HG03159 (cell line): ENCODE measurements at regions not wholly inside any gene's neighbourhood (a gene's known extent, or its start where the extent isn't known, plus 50 kb on each side); places are given as distances from the start of the nearest gene placed in this dataset.
A peak's percentile ranks its signal among the peaks of the same experiment; 100 is the strongest.

ENCODE experiments used
- ATAC-seq: cut with Tn5 transposase; IDR thresholded peaks from one replicate; pipeline ENCODE4 v1.9.1; 2021; ENCODE audit warnings: mild to moderate bottlenecking, moderate library complexity; ENCODE audit not compliant: unreplicated experiment

DNA sequence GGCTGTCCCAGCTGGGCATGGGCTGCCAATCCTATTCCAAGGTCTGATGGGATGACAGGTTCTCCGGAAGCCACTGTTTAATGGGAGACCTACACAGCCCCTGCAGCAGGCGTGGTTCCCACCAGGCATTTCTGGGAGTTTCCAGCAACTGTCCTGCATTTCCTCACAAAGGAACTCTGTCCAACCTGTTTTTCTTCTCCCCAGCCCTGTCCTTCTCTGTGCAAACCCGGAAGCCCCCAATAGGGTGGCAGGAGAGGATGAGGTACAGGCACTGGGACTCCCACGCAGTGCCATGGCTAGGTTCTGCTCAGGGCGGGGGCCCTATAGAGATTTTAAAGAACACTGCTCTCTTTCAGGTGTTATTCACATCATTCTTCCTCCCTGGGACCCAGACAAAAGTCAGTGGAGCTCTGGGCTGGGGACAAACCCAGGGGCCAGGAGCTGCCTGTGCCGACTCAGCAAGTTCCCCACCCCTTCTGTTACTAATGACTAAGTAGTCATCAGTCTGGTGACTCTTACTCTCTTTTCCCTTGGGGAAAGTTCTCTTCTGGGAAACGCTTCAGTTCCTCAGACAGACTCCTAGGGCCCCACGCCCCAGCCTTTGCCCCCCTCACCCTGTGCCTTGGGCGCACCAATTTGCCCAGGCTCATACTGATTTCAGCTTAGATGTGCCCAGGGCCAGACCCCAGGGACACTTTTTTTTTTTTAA lies 97.7 kb downstream of the CD47 start:
- no peak for ATAC-seq

DNA sequence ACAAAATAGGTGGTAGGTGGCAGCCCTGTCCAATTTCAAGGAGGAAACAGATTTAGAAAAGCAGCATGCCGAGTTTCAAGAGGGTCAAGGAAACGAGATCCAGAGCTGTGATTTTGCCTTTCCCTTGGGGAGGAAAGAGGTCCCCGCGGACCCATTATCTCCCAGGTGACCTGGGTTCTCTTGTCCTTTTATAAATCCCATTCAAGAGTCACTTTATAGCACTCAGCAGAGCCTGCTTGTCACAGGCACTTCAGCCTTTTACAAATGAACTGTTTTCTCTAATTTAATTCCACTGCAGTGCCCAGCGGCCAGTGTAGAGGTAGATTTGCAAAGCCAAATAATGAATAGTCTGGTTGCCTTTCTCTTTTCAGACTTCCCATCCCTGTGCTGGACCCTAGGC lies 99.9 kb downstream of the CD47 start:
- no peak for ATAC-seq

DNA sequence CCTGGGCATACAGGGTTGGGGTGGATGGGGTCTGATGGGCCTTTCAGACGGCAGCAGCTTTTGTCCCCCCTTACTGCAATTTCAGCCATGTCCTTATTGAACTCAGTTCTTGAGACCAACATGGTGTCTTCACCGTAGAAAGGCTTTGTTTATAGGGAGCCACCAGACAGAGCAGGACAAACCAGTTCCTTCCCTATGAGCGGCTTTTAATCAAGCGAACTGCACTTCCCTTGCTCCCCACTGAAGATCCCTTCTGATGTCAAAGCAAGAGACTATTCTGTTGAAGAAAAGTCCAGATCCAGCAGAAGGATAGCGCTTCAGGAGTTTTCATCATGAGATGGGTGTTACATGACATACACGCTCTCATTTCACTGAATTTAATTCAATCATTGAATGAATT lies 100.4 kb downstream of the CD47 start:
- no peak for ATAC-seq

DNA sequence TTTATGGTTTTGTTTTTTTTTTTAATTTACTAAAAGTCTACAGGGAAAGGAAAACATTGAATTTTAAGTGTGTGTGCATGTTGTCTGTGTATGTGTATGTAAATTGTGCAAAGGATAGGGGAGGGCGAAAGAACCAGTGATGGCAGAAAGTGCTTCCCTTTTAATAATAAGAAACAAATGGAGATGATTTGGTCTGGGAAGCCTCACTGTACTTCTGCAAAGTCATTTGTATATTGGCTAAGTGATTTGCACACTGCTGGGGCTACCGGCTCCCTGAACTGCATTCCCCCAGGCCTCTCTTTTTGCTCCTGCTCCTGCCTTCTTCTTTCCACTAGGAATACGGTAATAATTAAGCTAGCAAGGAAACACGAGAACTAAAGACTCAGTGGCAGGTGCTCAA lies 101.2 kb downstream of the CD47 start:
- no peak for ATAC-seq

DNA sequence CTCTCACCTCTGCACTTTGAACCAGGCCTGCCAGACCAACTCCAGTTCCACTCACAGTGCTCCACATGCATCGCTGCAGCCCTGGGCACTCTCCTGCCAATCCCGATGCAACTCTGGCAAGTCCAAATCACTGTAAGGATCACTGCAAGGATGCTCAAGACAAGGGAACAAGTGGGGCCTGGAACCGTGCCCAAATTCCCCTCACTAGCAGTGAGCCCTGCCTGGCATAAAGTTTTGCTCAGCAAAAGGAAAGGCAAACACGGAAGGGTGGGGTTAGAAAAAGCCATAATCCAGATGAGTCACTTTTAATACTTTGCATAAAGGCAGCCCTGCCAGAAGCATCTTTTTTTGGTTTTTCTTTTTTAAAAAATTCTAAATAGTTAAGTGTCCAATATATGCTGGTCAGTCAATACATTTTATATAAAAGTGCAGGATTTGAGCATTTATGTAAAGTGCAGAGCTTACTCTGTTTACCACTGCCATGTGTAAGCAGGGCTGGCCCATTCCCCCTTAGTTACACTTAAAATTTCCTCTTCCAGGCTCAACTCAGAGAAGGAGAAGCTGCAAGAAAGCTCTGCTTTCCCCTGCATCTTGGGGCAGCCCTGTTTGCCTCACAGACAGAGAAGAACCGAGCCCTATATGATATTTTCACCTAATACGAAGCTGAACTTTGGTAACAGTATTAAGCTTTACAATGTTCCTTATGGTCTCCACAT lies 102.2 kb downstream of the CD47 start:
- no peak for ATAC-seq

DNA sequence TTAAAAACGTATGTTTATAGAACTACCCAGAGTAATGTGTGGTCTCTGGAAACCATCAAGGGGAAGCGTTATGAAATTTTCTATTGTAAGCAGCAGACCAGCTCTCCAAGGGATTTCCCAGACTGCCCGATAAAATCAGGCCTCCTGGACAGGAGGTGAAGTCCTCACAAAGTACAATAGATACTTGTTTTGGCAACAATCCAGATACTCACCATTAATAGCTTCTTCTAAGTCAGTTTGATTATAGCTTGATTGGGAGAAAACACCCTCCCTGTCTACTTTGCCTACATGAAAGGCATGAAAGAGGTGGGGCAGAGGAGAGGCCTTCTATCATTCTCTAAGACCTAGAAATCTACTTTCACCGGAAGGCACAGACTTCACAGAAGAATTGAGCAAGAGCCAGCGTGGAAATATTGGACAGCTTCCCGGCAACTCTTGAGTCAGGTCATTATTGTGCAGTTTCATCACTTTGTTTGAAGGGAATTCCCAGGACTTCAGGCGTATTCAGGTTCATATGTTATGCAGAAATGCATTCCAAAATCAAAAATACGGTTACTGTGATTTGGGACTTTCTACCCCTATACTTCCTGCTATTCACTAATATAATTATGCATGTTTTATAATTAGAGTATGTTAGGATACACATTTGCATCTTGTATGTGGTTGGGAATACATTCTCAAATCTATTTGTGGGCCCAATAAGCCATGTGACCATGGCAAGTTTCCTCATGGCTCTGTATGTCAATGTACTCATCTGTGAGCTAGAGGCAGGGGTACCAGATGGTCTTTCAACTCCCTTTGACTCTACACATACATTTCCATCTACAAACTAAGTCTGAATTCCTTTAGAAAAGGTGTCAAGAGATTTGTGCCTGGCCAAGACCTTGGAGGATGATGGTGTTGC lies 103.5 kb downstream of the CD47 start:
- ATAC-seq: no peak

GRCh38 chr3:107986505-107986904 lies 104.3 kb downstream of the CD47 start:
- ATAC-seq: no peak

- peak; percentile 98 for ATAC-seq
Observed at GRCh38 chr3:107985496-107985895, 105.3 kb downstream of the CD47 start.

GRCh38 chr3:107983247-107983646 lies 107.6 kb downstream of the CD47 start:
- ATAC-seq: no peak

DNA sequence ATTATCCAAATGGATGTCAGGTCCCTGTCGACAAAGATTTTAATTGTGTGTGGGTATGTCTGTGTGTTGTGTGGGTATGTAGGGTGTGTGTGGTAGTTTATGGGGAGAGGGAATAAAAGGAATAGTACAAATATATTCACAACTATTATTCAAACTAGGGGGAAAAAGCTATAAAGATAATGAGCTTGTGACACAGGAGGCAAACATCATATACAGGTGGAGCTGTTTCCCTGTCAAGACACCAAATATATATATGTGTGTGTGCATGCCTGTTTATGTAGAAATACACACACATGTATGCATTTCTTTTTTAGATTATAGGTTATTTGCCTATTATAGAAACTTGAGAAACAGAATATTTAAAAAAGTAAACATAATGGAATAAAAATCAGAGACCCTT lies 108.7 kb downstream of the CD47 start:
- no peak for ATAC-seq

DNA sequence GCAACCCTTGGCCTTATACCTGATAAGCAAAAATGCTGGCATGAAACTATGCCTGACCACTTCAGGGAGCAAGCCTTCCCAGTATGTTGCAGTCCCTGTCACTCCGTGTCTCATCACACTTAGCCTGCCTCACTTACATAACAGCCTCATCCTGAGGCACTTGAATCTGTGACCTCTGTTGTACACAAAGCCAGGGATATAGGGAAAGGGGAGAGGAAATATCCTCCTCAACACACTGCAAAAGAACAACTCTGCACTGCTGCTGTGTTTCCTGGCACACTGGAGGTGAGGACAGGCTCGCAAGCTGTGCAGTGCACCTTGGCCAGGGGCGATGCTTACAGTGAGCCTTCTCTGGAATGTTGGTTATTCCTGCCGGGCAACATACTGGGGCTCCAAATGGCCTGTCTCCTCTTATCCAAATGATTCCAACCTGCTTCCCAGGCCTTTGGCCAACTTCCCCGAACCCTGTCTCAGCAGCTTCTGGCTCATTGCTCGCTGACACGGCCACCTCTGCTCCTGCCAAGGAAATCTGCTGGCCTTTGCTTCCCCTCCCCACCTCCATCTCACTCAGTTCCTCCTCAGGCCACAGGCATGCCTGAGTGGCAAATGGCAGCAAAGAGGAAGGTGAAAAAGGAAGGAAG lies 109.2 kb downstream of the CD47 start:
- no peak for ATAC-seq

DNA sequence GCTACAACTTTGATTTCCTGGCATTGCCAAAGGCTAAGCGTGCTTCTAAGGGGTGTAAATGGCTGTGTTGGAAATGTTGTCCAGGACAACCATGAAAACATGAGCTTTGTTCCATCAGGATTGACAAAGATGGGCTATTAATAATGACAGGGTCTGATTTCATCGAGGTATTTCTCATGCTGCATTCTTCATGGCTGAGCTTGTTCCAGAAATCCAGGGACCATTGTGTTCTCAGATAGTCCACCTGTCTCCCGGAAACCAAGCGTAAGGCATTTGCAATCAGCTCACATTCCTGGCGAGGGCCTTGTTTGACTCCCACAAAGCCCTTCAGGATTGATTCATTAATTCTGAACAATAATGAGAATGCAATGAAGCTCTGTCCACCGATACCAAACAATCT lies 111.3 kb downstream of the CD47 start:
- no peak for ATAC-seq

DNA sequence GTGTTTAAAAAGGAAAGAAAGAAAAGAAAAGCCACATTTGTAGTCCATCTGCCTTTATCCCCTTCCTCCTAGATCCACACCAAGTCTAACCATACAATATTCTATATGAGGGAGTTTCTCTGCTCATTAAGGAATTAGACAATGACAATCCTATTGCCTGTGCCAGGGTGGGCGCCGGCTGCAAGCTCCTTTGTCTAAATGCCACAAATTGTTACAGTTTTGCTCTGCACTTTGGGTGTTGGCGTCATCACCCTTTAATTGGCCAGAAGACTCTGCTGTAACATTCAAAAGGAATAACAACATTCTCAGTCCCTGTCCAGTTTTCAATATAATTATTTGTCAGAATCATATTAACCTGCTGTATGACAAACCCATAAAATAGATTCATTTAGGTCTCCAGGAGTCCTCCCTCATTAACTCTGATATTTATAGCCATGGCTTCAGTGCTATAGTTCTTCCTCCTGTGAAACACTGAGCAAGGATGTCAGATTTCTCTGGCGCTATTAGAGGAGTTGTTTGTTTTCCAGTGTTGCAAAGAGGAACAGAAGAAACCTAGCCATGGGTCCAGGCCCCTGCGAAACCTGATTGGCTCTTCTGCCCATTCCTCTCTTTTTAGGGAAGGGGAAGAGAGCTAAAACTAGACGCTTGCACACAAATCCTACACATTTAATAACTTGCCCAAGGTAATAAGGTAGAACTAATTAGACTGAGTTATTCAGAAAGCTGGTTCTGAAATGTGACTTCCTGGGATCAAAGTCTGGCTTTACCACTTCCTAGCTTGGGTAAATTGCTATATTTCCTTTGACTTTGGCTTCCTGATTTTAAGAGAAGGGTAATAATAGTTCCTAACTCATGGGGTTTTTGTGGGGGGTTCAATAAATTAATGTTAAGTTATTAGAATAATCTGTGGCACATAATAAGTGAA lies 112.4 kb downstream of the CD47 start:
- ATAC-seq: no peak

DNA sequence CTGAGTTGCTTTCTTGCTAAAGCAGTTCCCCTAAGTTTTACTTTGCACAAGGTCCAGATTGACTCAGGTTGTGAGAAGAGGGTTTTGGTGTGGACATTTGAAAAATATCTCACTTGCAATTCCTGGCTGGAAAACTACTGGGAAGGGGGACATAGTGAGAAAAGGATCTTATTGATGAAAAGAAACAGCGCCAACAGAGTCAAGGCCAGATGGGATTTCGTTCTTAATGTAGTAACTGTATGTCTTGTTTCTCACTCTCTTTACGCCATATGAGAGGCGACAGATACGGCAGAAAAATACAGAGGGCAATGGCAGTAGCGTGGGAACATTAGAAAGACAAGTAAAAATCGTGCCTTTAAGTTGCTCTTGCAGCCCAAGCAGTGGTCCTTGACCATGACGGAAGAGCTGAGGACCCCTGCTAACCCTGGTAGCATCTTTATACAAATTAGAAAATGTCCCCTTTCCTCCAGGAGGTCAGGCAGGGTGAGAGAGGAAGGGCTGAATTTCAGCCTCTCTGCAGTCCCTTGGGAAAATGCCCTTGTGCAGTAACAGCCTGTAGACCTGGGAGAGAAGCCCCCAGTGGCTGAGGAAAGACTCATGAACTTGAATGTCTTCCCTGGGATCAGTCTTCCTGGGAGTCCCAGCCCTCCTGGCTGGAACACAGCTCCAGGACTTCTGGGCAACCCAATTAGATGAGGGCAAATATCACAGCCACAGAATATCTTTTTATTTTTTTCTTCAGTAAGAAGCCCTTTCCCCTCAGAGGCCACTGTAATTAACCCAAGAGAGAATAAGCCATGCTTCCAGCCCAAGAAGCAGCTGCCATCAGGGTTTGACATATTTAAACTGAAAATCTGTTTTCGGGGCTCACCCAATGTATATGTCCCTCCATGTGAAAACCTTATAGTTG lies 113.4 kb downstream of the CD47 start:
- no peak for ATAC-seq

- ATAC-seq: no peak
Observed at GRCh38 chr3:107976202-107976800, 114.5 kb downstream of the CD47 start.

GRCh38 chr3:107975529-107976201 lies 115.2 kb downstream of the CD47 start:
- no peak for ATAC-seq

DNA sequence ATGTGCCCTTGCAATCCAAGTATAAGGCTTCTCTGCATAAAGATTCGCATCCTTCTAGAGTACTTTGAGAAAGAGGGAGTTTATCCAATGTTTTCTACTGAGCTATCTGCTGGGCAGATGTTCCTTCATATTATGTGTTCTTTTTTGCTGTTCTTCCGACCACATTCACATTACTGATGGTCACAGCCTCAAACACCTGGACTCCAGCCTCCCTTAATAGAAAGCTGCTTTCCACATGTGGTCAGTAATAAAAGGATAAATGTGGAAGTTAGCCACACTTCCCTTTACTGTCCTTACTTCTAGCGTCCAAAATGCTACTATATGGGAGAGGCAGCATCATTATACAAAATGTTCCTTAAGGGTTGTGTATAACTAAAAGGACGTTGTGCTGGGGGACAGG lies 116.9 kb downstream of the CD47 start:
- no peak for ATAC-seq

GRCh38 chr3:107973152-107973551 lies 117.7 kb downstream of the CD47 start:
- no peak for ATAC-seq
